ENCODE measurements at regions not wholly inside any gene's neighbourhood (a gene's known extent, or its start where the extent isn't known, plus 50 kb on each side); places are given as distances from the start of the nearest gene placed in this dataset.

GRCh38 chr12:67792185-67792584 lies 143.6 kb downstream of the DYRK2 start:
- no peak for DNase-seq (ENCODE audit: low read depth in 4 of 4, low spot score in 3 of 4)

- no peak for DNase-seq (ENCODE audit: low read depth in 4 of 4, low spot score in 3 of 4)
Observed at GRCh38 chr12:67794161-67794560, 145.6 kb downstream of the DYRK2 start.

GRCh38 chr12:67795236-67795635 lies 146.7 kb downstream of the DYRK2 start:
- no peak for DNase-seq (ENCODE audit: low read depth in 4 of 4, low spot score in 3 of 4)

GRCh38 chr12:67797185-67797741 lies 148.7 kb downstream of the DYRK2 start:
- no peak for DNase-seq (ENCODE audit: low read depth in 4 of 4, low spot score in 3 of 4)

- DNase-seq (ENCODE audit: low read depth in 4 of 4, low spot score in 3 of 4): no peak
Observed at GRCh38 chr12:67797753-67798152, 149.2 kb downstream of the DYRK2 start.

- DNase-seq (ENCODE audit: low read depth in 4 of 4, low spot score in 3 of 4): no peak
Observed at GRCh38 chr12:67798768-67799167, 150.2 kb downstream of the DYRK2 start.

GRCh38 chr12:67802731-67803130 lies 154.2 kb downstream of the DYRK2 start:
- DNase-seq (ENCODE audit: low read depth in 4 of 4, low spot score in 3 of 4): no peak

GRCh38 chr12:67803278-67803993 lies 154.9 kb downstream of the DYRK2 start:
- no peak for DNase-seq (ENCODE audit: low read depth in 4 of 4, low spot score in 3 of 4)

- no peak for DNase-seq (ENCODE audit: low read depth in 4 of 4, low spot score in 3 of 4)
Observed at GRCh38 chr12:67804168-67804567, 155.6 kb downstream of the DYRK2 start.

GRCh38 chr12:67807814-67808213 lies 159.3 kb downstream of the DYRK2 start:
- no peak for DNase-seq (ENCODE audit: low read depth in 4 of 4, low spot score in 3 of 4)

GRCh38 chr12:67810166-67810565 lies 161.6 kb downstream of the DYRK2 start:
- DNase-seq (ENCODE audit: low read depth in 4 of 4, low spot score in 3 of 4): no peak

- no peak for DNase-seq (ENCODE audit: low read depth in 4 of 4, low spot score in 3 of 4)
Observed at GRCh38 chr12:67811437-67812361, 163.2 kb downstream of the DYRK2 start.

- no peak for DNase-seq (ENCODE audit: low read depth in 4 of 4, low spot score in 3 of 4)
Observed at GRCh38 chr12:67813456-67813904, 164.9 kb downstream of the DYRK2 start.

- DNase-seq (ENCODE audit: low read depth in 4 of 4, low spot score in 3 of 4): no peak
Observed at GRCh38 chr12:67816269-67816668, 167.7 kb downstream of the DYRK2 start.

- DNase-seq (ENCODE audit: low read depth in 4 of 4, low spot score in 3 of 4): no peak
Observed at GRCh38 chr12:67818459-67818903, 169.9 kb downstream of the DYRK2 start.

GRCh38 chr12:67819902-67820301 lies 169.3 kb upstream of the IFNG-AS1 start:
- DNase-seq (ENCODE audit: low read depth in 4 of 4, low spot score in 3 of 4): no peak

- DNase-seq (ENCODE audit: low read depth in 4 of 4, low spot score in 3 of 4): no peak
Observed at GRCh38 chr12:67820694-67821093, 168.6 kb upstream of the IFNG-AS1 start.

GRCh38 chr12:67822826-67823225 lies 166.4 kb upstream of the IFNG-AS1 start:
- no peak for DNase-seq (ENCODE audit: low read depth in 4 of 4, low spot score in 3 of 4)

- no peak for DNase-seq (ENCODE audit: low read depth in 4 of 4, low spot score in 3 of 4)
Observed at GRCh38 chr12:67826148-67826547, 163.1 kb upstream of the IFNG-AS1 start.

GRCh38 chr12:67826946-67827720 lies 162.1 kb upstream of the IFNG-AS1 start:
- DNase-seq (ENCODE audit: low read depth in 4 of 4, low spot score in 3 of 4): no peak

Measured in right renal pelvis (tissue), 4 donors.